HPDE6-E6E7 (cell line): ENCODE measurements at regions not wholly inside any gene's neighbourhood (a gene's known extent, or its start where the extent isn't known, plus 50 kb on each side); places are given as distances from the start of the nearest gene placed in this dataset.
A peak's percentile ranks its signal among the peaks of the same experiment; 100 is the strongest.

ENCODE experiments used
- DNase-seq: peaks from one replicate; pipeline ENCODE4 v3.0.0; 2011; ENCODE audit warnings: missing footprints; ENCODE audit errors: extremely low spot score

GRCh38 chr10:124302951-124303505 lies 115.7 kb downstream of the OAT start:
- DNase-seq, result no peak

- no peak for DNase-seq
Measured at GRCh38 chr10:124301736-124302135, 117.0 kb downstream of the OAT start.

GRCh38 chr10:124300735-124301134 lies 118.0 kb downstream of the OAT start:
- DNase-seq, result no peak

- DNase-seq, result no peak
Measured at GRCh38 chr10:124300224-124300623, 118.5 kb downstream of the OAT start.

DNA sequence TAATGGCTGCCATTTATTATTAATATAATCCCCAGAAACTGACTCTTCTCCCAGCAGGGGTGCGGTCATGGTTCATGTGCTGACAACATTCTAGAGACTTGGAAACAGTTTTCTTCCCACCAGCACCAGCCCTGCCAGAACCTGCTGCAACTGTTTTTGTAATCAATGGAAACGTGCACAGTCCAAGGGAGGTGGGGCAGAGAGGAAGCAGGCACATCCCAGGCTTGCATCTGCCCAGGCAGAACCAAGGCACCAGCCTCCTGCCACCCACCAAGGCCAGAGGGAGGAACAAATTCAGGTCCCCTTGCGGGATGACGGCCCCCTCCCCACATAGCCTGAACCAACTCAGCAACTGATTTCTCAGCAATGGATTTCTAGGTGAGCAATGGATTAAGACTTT lies 119.0 kb downstream of the OAT start:
- DNase-seq, result no peak

GRCh38 chr10:124298891-124299290 lies 119.8 kb downstream of the OAT start:
- DNase-seq, result no peak

GRCh38 chr10:124296813-124297788 lies 121.6 kb downstream of the OAT start:
- DNase-seq, result no peak

- no peak for DNase-seq
Measured at GRCh38 chr10:124296121-124296812, 122.5 kb downstream of the OAT start.

- peak; percentile 54 for DNase-seq
Measured at GRCh38 chr10:124294811-124295770, 123.6 kb downstream of the OAT start.

DNA sequence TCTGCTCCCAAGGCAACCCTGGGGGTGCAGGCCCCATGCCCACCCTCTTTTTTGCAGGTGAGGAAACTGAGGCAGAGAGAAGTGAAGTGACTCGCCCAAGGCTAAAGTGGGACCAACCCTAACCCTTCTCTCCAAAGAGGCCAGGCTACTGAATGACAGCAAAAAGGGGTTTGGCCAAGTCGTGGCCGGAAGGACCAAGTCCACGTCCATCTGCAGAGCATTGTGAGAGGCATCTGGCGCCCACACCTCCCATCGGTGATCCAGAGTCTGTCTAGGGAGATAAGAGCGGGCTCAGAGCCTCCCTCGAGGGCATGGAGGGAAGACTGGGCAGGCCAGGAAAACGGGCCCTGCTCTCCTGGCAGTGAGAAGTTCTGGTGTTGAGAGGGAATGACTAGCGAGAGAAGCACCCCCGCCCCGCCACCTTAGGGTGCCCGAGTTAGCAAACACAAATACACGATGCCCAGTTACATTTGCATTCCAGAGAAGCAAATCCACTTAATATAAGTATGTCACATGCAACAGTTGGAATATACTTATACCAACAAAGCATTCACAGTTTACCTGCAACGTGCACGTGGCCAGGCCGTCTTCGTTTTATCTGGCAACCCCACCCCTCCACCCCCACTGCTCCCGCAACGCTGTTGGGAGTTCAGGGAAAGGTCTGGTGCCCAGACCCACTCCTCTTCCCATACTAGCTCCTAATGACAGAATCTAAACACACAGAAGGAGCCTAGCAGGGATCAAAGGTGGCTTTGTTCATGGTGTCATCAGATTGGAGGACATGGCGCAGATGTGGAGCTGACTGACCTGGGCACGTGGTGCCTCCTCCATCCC lies 124.9 kb downstream of the OAT start:
- DNase-seq, result no peak

GRCh38 chr10:124292911-124293615 lies 125.7 kb downstream of the OAT start:
- DNase-seq, result no peak

DNA sequence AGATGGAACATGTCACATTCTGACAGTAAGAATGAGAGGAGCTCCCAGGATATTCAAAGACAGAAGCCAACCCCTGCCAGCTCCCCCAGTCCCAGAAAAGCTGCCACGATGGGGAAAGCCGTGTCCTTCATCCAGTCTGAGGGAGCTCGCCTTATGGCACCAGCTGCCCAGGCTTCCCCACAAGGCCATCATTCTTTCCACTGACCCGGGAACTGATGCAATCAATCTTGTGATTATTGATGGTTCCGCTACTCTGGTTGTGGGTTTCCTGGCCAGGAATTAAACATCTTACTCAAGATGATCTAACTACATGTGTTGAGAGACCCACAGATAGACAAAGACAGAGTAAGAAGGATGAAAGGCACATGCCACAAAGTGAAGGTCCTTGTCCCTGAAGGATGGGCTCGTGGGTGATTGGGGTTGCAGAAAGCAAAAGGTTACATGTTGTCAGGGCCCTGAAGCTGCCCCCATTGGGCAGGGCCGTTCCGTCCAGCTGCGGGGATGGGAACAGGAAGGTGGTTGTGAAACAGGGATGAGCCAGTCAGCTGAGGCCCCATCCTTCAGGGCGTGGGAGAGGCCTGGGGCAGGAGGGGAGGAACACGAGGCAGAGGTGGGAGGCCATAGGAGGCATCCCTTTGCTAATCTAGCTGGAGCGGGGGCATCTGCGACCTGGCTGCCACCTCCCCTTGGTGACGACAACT lies 127.6 kb downstream of the OAT start:
- no peak for DNase-seq

GRCh38 chr10:124289851-124290795 lies 128.6 kb downstream of the OAT start:
- no peak for DNase-seq

- no peak for DNase-seq
Measured at GRCh38 chr10:124288928-124289850, 129.5 kb downstream of the OAT start.

GRCh38 chr10:124288486-124288885 lies 130.2 kb downstream of the OAT start:
- no peak for DNase-seq

- DNase-seq, result no peak
Measured at GRCh38 chr10:124287791-124288190, 130.9 kb downstream of the OAT start.

- DNase-seq, result no peak
Measured at GRCh38 chr10:124287071-124287685, 131.5 kb downstream of the OAT start.
